ENCODE measurements at regions not wholly inside any gene's neighbourhood (a gene's known extent, or its start where the extent isn't known, plus 50 kb on each side); places are given as distances from the start of the nearest gene placed in this dataset.

DNA sequence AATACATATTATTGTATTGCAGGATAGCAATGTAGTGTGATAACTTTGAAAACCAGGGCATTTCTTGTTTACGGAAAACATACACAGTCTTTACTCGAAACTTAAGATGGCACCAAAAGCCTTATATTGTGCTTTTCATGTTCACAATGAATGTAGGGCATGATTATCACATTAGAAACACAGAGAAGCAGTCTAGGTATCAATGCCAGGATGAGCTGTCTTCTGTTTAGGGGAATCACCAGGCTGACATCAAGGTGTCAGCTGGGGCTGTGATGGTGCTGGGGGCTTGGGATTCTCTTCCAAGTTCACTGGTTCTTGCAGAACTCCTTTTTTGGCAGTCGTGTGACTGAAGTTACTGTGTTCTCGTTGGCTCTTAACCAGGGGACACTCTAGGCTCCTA is 1067.3 kb downstream of the FLRT2 start:
- no peak overlapping the region for H3K27ac ChIP-seq (ENCODE audit: low read length)
- no peaks in the 10 kb centered on the region for H3K9me3 ChIP-seq (ENCODE audit: control insufficient read depth in 1 of 2, low read length in 2 of 2)
- no peaks in the 10 kb centered on the region for H3K27me3 ChIP-seq (ENCODE audit: low read depth, low read length)
- no peaks in the 10 kb centered on the region for H3K4me1 ChIP-seq (ENCODE audit: control insufficient read depth in 1 of 2, insufficient read depth in 2 of 2, low read length in 2 of 2)
- no peaks in the 10 kb centered on the region for H3K36me3 ChIP-seq (ENCODE audit: control insufficient read depth in 1 of 2, insufficient read depth in 2 of 2, low read length in 2 of 2)
- no peak overlapping the region for H3K4me3 ChIP-seq (ENCODE audit: low read depth in 1 of 2, low read length in 2 of 2)

DNA sequence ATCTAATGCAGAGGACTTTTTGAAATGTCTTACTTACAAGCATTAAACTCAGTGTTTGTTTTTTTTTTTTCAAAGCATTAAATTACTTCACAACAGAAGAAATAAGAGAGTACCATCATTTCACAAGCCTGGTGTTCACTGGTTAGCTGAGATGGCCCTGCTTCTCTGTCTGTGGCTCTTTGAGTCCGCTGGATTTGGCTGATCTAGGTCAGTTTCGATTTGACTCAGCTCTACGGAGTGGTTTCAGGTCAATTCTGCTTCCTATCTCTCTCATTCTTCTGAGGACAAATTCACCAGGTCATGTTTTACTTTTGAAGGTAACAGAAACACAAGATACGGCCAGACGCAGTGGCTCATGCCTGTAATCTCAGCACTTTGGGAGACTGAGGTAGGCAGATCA is 1066.1 kb downstream of the FLRT2 start:
- no peaks in the 10 kb centered on the region for H3K27me3 ChIP-seq (ENCODE audit: low read depth, low read length)
- H3K4me1 ChIP-seq (ENCODE audit: control insufficient read depth in 1 of 2, insufficient read depth in 2 of 2, low read length in 2 of 2) = no peaks in the 10 kb centered on the region
- H3K36me3 ChIP-seq (ENCODE audit: control insufficient read depth in 1 of 2, insufficient read depth in 2 of 2, low read length in 2 of 2) = no peaks in the 10 kb centered on the region
- no peak overlapping the region for H3K27ac ChIP-seq (ENCODE audit: low read length)
- no peaks in the 10 kb centered on the region for H3K9me3 ChIP-seq (ENCODE audit: control insufficient read depth in 1 of 2, low read length in 2 of 2)
- no peak overlapping the region for H3K4me3 ChIP-seq (ENCODE audit: low read depth in 1 of 2, low read length in 2 of 2)

DNA sequence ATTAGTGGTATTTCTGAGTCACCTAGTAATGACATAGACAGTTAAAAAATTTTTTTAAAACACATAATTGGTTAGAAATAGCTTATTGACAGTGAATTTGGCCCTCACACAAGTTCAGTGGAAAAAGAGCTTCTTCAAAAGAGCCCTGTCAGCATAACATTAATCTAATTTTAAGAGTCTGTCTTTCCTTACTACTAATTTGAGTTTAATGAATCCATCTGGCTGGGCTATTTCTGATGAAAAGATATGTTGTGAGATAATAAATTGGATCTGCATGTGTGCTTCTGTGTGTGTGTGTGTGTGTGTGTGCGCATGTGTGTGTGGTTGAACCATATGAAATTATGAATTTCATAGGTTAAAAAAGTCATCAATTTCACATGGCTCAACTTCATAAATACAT is 1045.2 kb downstream of the FLRT2 start:
- H3K9me3 ChIP-seq (ENCODE audit: control insufficient read depth in 1 of 2, low read length in 2 of 2) = peaks cover 0 to 9% of the 10 kb centered on the region in 2 donors
- H3K4me3 ChIP-seq (ENCODE audit: low read depth in 1 of 2, low read length in 2 of 2) = no peak overlapping the region
- H3K27ac ChIP-seq (ENCODE audit: low read length) = no peak overlapping the region
- no peaks in the 10 kb centered on the region for H3K4me1 ChIP-seq (ENCODE audit: control insufficient read depth in 1 of 2, insufficient read depth in 2 of 2, low read length in 2 of 2)
- no peaks in the 10 kb centered on the region for H3K36me3 ChIP-seq (ENCODE audit: control insufficient read depth in 1 of 2, insufficient read depth in 2 of 2, low read length in 2 of 2)
- H3K27me3 ChIP-seq (ENCODE audit: low read depth, low read length) = no peaks in the 10 kb centered on the region

GRCh38 chr14:86574778-86575129 is 1044.8 kb downstream of the FLRT2 start:
- H3K27me3 ChIP-seq (ENCODE audit: low read depth, low read length) = no peaks in the 10 kb centered on the region
- peaks cover 0 to 13% of the 10 kb centered on the region in 2 donors for H3K9me3 ChIP-seq (ENCODE audit: control insufficient read depth in 1 of 2, low read length in 2 of 2)
- H3K4me3 ChIP-seq (ENCODE audit: low read depth in 1 of 2, low read length in 2 of 2) = no peak overlapping the region
- no peaks in the 10 kb centered on the region for H3K4me1 ChIP-seq (ENCODE audit: control insufficient read depth in 1 of 2, insufficient read depth in 2 of 2, low read length in 2 of 2)
- no peak overlapping the region for H3K27ac ChIP-seq (ENCODE audit: low read length)
- no peaks in the 10 kb centered on the region for H3K36me3 ChIP-seq (ENCODE audit: control insufficient read depth in 1 of 2, insufficient read depth in 2 of 2, low read length in 2 of 2)

DNA sequence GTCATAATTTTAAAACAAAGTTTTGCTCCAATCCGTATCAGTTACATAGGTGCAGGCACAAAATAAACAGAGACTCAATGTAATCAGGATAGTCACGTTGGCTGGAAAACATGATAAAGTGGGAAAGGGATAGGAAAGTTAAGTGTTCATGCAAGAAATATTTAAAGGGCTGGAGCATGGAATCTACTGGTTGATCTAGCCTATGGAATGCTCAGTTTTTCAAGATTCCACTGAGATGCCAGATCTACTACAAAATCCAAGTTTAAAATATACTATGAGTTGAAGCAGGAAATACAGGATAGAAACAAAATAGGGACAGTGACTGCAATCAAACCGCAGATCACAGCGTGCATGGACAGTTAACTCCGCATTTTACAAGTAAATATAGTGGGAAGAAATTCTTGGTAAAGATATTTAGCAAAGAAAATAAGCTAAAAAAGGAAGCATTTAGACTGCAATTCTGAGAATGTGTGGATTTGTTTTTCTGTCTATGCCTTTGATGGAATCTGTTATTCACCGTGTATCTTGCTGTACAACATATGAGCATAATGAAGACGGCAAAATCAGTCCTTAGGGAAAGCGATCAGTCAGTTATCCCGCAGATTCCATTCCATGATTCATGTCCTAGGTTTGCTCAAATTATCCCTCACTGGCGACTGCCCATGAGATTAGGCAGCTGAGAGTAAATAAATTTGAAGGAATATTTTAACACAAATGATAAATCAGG is 1044.3 kb downstream of the FLRT2 start:
- peaks cover 0 to 14% of the 10 kb centered on the region in 2 donors for H3K9me3 ChIP-seq (ENCODE audit: control insufficient read depth in 1 of 2, low read length in 2 of 2)
- no peaks in the 10 kb centered on the region for H3K4me1 ChIP-seq (ENCODE audit: control insufficient read depth in 1 of 2, insufficient read depth in 2 of 2, low read length in 2 of 2)
- no peak overlapping the region for H3K4me3 ChIP-seq (ENCODE audit: low read depth in 1 of 2, low read length in 2 of 2)
- H3K36me3 ChIP-seq (ENCODE audit: control insufficient read depth in 1 of 2, insufficient read depth in 2 of 2, low read length in 2 of 2) = no peaks in the 10 kb centered on the region
- no peaks in the 10 kb centered on the region for H3K27me3 ChIP-seq (ENCODE audit: low read depth, low read length)
- no peak overlapping the region for H3K27ac ChIP-seq (ENCODE audit: low read length)

DNA sequence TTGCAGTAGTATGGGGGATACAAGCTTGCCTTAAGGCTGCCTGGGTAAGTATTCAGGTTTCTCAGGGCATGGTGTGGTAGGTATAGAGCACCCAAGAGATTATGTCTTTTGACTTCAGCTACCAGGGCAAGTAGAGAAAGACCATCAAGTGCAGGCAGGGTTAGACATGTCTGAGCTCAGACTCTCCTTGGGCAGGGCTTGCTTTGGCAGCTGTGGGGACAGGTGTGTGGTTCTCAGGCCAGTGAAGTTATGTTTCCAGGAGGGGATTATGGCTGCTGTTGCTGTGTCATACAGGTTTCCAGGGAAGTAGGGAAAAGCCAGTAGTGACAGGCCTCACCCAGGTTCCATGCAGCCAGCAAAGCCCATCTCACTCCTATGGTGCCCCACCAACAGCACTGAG is 1040.4 kb downstream of the FLRT2 start:
- Histone ChIP-seq H3K27me3 (ENCODE audit: low read depth, low read length) (no peaks in the 10 kb centered on the region), H3K4me3 (ENCODE audit: low read depth in 1 of 2, low read length in 2 of 2) (no peak overlapping the region), H3K36me3 (ENCODE audit: control insufficient read depth in 1 of 2, insufficient read depth in 2 of 2, low read length in 2 of 2) (no peaks in the 10 kb centered on the region), H3K9me3 (ENCODE audit: control insufficient read depth in 1 of 2, low read length in 2 of 2) (peaks cover 0 to 14% of the 10 kb centered on the region in 2 donors), H3K27ac (ENCODE audit: low read length) (no peak overlapping the region), H3K4me1 (ENCODE audit: control insufficient read depth in 1 of 2, insufficient read depth in 2 of 2, low read length in 2 of 2) (no peaks in the 10 kb centered on the region)

DNA sequence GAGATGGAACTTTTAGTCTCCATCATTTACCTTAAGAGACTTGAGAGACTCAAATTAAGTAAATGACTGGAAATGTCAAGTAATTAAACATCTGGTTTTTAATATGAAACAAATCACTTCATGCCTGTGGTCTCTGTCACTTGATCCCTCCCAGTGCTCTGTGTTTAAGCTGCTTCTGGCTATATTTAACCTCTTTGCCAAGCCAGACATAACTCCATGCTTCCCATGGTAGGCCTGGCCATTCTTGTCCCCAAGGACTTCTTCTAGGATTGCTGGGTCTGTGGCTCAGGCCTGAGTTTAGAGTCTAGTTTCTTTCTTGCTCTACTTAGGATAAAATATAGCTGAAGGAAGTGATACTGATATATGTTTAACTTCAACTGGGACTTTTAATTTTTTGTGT is 1013.6 kb downstream of the FLRT2 start:
- Histone ChIP-seq H3K27me3 (ENCODE audit: low read depth, low read length) (no peaks in the 10 kb centered on the region), H3K9me3 (ENCODE audit: control insufficient read depth in 1 of 2, low read length in 2 of 2) (no peaks in the 10 kb centered on the region), H3K4me1 (ENCODE audit: control insufficient read depth in 1 of 2, insufficient read depth in 2 of 2, low read length in 2 of 2) (no peaks in the 10 kb centered on the region), H3K4me3 (ENCODE audit: low read depth in 1 of 2, low read length in 2 of 2) (no peak overlapping the region), H3K36me3 (ENCODE audit: control insufficient read depth in 1 of 2, insufficient read depth in 2 of 2, low read length in 2 of 2) (no peaks in the 10 kb centered on the region), H3K27ac (ENCODE audit: low read length) (no peak overlapping the region)

DNA sequence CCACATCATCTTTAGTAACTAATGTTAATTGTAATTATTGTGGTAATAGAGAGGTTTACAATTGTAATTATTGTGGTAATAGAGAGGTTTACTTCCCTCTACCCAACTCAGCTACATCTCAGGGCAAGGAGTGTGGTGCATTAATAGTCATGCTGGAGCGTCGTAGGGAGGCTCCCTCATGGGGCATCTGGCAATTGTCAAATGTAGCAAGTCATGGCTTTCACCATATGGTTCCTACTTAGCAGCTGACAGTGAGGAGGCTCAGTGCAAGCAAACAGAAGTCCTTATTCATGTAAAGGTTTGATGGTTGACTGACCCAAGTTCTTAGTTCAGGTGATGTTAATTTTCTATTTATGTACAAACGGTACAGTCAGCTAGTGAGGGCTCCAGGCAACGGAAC is 1012.0 kb downstream of the FLRT2 start:
- Histone ChIP-seq H3K27ac (ENCODE audit: low read length) (no peak overlapping the region), H3K27me3 (ENCODE audit: low read depth, low read length) (no peaks in the 10 kb centered on the region), H3K4me3 (ENCODE audit: low read depth in 1 of 2, low read length in 2 of 2) (no peak overlapping the region), H3K36me3 (ENCODE audit: control insufficient read depth in 1 of 2, insufficient read depth in 2 of 2, low read length in 2 of 2) (no peaks in the 10 kb centered on the region), H3K9me3 (ENCODE audit: control insufficient read depth in 1 of 2, low read length in 2 of 2) (no peaks in the 10 kb centered on the region), H3K4me1 (ENCODE audit: control insufficient read depth in 1 of 2, insufficient read depth in 2 of 2, low read length in 2 of 2) (no peaks in the 10 kb centered on the region)

GRCh38 chr14:86540636-86541247 is 1010.8 kb downstream of the FLRT2 start:
- Histone ChIP-seq H3K27me3 (ENCODE audit: low read depth, low read length) (no peaks in the 10 kb centered on the region), H3K4me3 (ENCODE audit: low read depth in 1 of 2, low read length in 2 of 2) (no peak overlapping the region), H3K4me1 (ENCODE audit: control insufficient read depth in 1 of 2, insufficient read depth in 2 of 2, low read length in 2 of 2) (no peaks in the 10 kb centered on the region), H3K36me3 (ENCODE audit: control insufficient read depth in 1 of 2, insufficient read depth in 2 of 2, low read length in 2 of 2) (no peaks in the 10 kb centered on the region), H3K27ac (ENCODE audit: low read length) (no peak overlapping the region), H3K9me3 (ENCODE audit: control insufficient read depth in 1 of 2, low read length in 2 of 2) (no peaks in the 10 kb centered on the region)

GRCh38 chr14:86539361-86540070 is 1009.6 kb downstream of the FLRT2 start:
- H3K9me3 ChIP-seq (ENCODE audit: control insufficient read depth in 1 of 2, low read length in 2 of 2) = no peaks in the 10 kb centered on the region
- H3K27me3 ChIP-seq (ENCODE audit: low read depth, low read length) = no peaks in the 10 kb centered on the region
- no peak overlapping the region for H3K4me3 ChIP-seq (ENCODE audit: low read depth in 1 of 2, low read length in 2 of 2)
- no peaks in the 10 kb centered on the region for H3K4me1 ChIP-seq (ENCODE audit: control insufficient read depth in 1 of 2, insufficient read depth in 2 of 2, low read length in 2 of 2)
- no peaks in the 10 kb centered on the region for H3K36me3 ChIP-seq (ENCODE audit: control insufficient read depth in 1 of 2, insufficient read depth in 2 of 2, low read length in 2 of 2)
- no peak overlapping the region for H3K27ac ChIP-seq (ENCODE audit: low read length)

DNA sequence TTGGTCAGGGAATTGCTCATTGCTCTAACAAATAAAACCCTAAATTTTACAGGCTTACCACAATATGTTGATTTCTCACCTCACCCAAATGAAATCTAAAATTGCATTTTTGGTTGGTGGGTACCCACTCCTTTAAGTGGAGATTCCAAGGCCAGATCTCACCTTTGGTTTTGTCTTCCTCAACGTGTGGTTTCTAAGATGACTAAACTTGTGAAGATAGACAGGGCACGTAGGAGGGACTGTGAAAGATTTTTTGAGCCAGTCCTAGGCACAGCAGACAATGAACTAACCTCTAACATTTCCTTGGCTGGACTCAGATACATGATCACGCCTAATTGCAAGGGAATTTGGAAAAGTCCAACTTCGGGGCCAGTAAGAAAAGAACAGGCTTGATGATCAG is 1003.9 kb downstream of the FLRT2 start:
- H3K4me1 ChIP-seq (ENCODE audit: control insufficient read depth in 1 of 2, insufficient read depth in 2 of 2, low read length in 2 of 2) = no peaks in the 10 kb centered on the region

More for the DNA sequence above, 1003.9 kb downstream of the FLRT2 start:
- H3K9me3 ChIP-seq (ENCODE audit: control insufficient read depth in 1 of 2, low read length in 2 of 2) = no peaks in the 10 kb centered on the region
- no peak overlapping the region for H3K27ac ChIP-seq (ENCODE audit: low read length)
- H3K4me3 ChIP-seq (ENCODE audit: low read depth in 1 of 2, low read length in 2 of 2) = no peak overlapping the region
- H3K36me3 ChIP-seq (ENCODE audit: control insufficient read depth in 1 of 2, insufficient read depth in 2 of 2, low read length in 2 of 2) = no peaks in the 10 kb centered on the region
- no peaks in the 10 kb centered on the region for H3K27me3 ChIP-seq (ENCODE audit: low read depth, low read length)

Data from muscle layer of duodenum (tissue), 2 donors.